HEK293 (cell line): ENCODE measurements at regions not wholly inside any gene's neighbourhood (a gene's known extent, or its start where the extent isn't known, plus 50 kb on each side); places are given as distances from the start of the nearest gene placed in this dataset.

Experiments
- CTCF ChIA-PET: fragments of 350-600 bp; formaldehyde crosslinking; extraction: SDS; loops from one replicate; lab custom pipeline; 2021; ENCODE audit warnings: antibody characterized with exemption; lab: Yijun Ruan, JAX
- POLR2A ChIA-PET: fragments of 300-600 bp; formaldehyde crosslinking; extraction: SDS; loops from one replicate; lab custom pipeline; 2020; ENCODE audit warnings: antibody characterized with exemption, inconsistent platforms; lab: Yijun Ruan, JAX
- H3K27ac ChIP-seq: fragments of 200-500 bp; sonication (Bioruptor generic); 2 replicates; pipeline ENCODE4 v1.5.1; 2014; ENCODE audit warnings: low read depth, low read length, control low read depth, inconsistent platforms; ENCODE audit errors: extremely low read depth
- H3K36me3 ChIP-seq, 2 experiments: fragments of 200-500 bp in 1 of 2; sonication (Bioruptor generic) in 1 of 2; 1 replicate in 1 of 2; 2 replicates in 1 of 2; pipeline ENCODE4 v1.5.1; 2014 to 2017; ENCODE audit warnings: inconsistent platforms in 2 of 2, low read length in 2 of 2; ENCODE audit not compliant: control insufficient read depth in 2 of 2, insufficient read depth in 1 of 2
- H3K4me1 ChIP-seq: fragments of 200-500 bp; sonication (Bioruptor generic); 2 replicates; pipeline ENCODE4 v1.5.1; 2014; ENCODE audit warnings: mild to moderate bottlenecking, low read length, inconsistent platforms; ENCODE audit not compliant: control insufficient read depth, insufficient read depth
- H3K4me3 ChIP-seq: 2 replicates; pipeline ENCODE4 v1.5.1; 2011; ENCODE audit warnings: low read depth, mild to moderate bottlenecking, control low read depth, low read length, moderate library complexity
- H3K9me3 ChIP-seq: fragments of 200-500 bp; sonication (Bioruptor generic); 2 replicates; pipeline ENCODE4 v1.5.1; 2014; ENCODE audit warnings: low read depth, low read length, inconsistent platforms; ENCODE audit not compliant: control insufficient read depth, insufficient read depth
- ATF2 ChIP-seq: fragments of 450-650 bp; formaldehyde crosslinking; IDR thresholded peaks from 2 replicates; pipeline ENCODE4 v1.5.1; 2016; ENCODE audit warnings: missing biosample characterization, missing genetic modification characterization, low read depth
- HOXD13 ChIP-seq: sonication (generic); formaldehyde crosslinking; IDR thresholded peaks from 2 replicates; pipeline ENCODE4 v1.8.0; 2022; ENCODE audit warnings: missing genetic modification reagents, borderline replicate concordance
- KLF10 ChIP-seq: fragments of 450-650 bp; IDR thresholded peaks from 2 replicates; pipeline ENCODE4 v1.5.1; 2018; ENCODE audit warnings: missing biosample characterization, mild to moderate bottlenecking, missing genetic modification characterization
- PBX3 ChIP-seq: sonication (generic); formaldehyde crosslinking; IDR thresholded peaks from 2 replicates; pipeline ENCODE4 v1.8.1; 2022; ENCODE audit warnings: mild to moderate bottlenecking, moderate library complexity, missing genetic modification reagents
- PRDM1 ChIP-seq: fragments of 450-650 bp; formaldehyde crosslinking; IDR thresholded peaks from 2 replicates; pipeline ENCODE4; 2016; ENCODE audit warnings: missing biosample characterization, missing genetic modification characterization
- ZBTB7A ChIP-seq: fragments of 450-650 bp; formaldehyde crosslinking; IDR thresholded peaks from 2 replicates; pipeline ENCODE4 v1.5.1; 2016; ENCODE audit warnings: low read depth, missing biosample characterization, missing genetic modification characterization
- ZIC2 ChIP-seq: fragments of 450-650 bp; formaldehyde crosslinking; IDR thresholded peaks from 2 replicates; pipeline ENCODE4 v1.5.1; 2016; ENCODE audit warnings: missing biosample characterization, missing genetic modification characterization
- ZNF184 ChIP-seq: fragments of 450-650 bp; IDR thresholded peaks from 2 replicates; pipeline ENCODE4 v1.5.1; 2018; ENCODE audit warnings: missing biosample characterization, mild to moderate bottlenecking, missing genetic modification characterization
- ZNF239 ChIP-seq: fragments of 450-650 bp; formaldehyde crosslinking; IDR thresholded peaks from 2 replicates; pipeline ENCODE4 v1.5.1; 2016; ENCODE audit warnings: missing biosample characterization, missing genetic modification characterization
- ZNF292 ChIP-seq: fragments of 450-650 bp; formaldehyde crosslinking; IDR thresholded peaks from 2 replicates; pipeline ENCODE4 v1.5.1; 2016; ENCODE audit warnings: low read depth, missing biosample characterization, missing genetic modification characterization, borderline replicate concordance
- ZNF335 ChIP-seq: fragments of 450-650 bp; formaldehyde crosslinking; conservative IDR thresholded peaks from 2 replicates; pipeline ENCODE4 v1.5.1; 2016; ENCODE audit warnings: missing biosample characterization, missing genetic modification characterization
- ZNF350 ChIP-seq: fragments of 450-650 bp; formaldehyde crosslinking; IDR thresholded peaks from 2 replicates; pipeline ENCODE4 v1.5.0; 2017; ENCODE audit warnings: missing biosample characterization, mild to moderate bottlenecking, missing genetic modification characterization
- ZNF366 ChIP-seq: fragments of 450-650 bp; formaldehyde crosslinking; conservative IDR thresholded peaks from 2 replicates; pipeline ENCODE4 v1.5.1; 2016; ENCODE audit warnings: missing biosample characterization, missing genetic modification characterization
- ZNF48 ChIP-seq: fragments of 450-650 bp; formaldehyde crosslinking; IDR thresholded peaks from 2 replicates; pipeline ENCODE4 v1.5.1; 2016; ENCODE audit warnings: missing biosample characterization, missing genetic modification characterization
- ZNF521 ChIP-seq: fragments of 450-650 bp; formaldehyde crosslinking; IDR thresholded peaks from 2 replicates; pipeline ENCODE4 v1.5.1; 2017; ENCODE audit warnings: missing biosample characterization, mild to moderate bottlenecking, missing genetic modification characterization
- ZNF621 ChIP-seq: fragments of 450-650 bp; formaldehyde crosslinking; IDR thresholded peaks from 2 replicates; pipeline ENCODE4 v1.5.1; 2017; ENCODE audit warnings: missing biosample characterization, missing genetic modification characterization
- ZNF704 ChIP-seq: fragments of 450-650 bp; formaldehyde crosslinking; IDR thresholded peaks from 2 replicates; pipeline ENCODE4 v1.5.1; 2016; ENCODE audit warnings: missing biosample characterization, missing genetic modification characterization
- ZSCAN23 ChIP-seq: fragments of 450-650 bp; formaldehyde crosslinking; IDR thresholded peaks from 2 replicates; pipeline ENCODE4 v1.5.1; 2016; ENCODE audit warnings: missing biosample characterization, missing genetic modification characterization
- TF ChIP-seq, protein P1 (sequence below): fragments of 450-650 bp; formaldehyde crosslinking; IDR thresholded peaks from 2 replicates; pipeline ENCODE4 v1.5.1; 2016; ENCODE audit warnings: missing biosample characterization, missing genetic modification characterization
- TF ChIP-seq, protein P2 (sequence below): fragments of 450-650 bp; IDR thresholded peaks from 2 replicates; pipeline ENCODE4 v1.5.1; 2018; ENCODE audit warnings: missing biosample characterization, missing genetic modification characterization

DNA sequence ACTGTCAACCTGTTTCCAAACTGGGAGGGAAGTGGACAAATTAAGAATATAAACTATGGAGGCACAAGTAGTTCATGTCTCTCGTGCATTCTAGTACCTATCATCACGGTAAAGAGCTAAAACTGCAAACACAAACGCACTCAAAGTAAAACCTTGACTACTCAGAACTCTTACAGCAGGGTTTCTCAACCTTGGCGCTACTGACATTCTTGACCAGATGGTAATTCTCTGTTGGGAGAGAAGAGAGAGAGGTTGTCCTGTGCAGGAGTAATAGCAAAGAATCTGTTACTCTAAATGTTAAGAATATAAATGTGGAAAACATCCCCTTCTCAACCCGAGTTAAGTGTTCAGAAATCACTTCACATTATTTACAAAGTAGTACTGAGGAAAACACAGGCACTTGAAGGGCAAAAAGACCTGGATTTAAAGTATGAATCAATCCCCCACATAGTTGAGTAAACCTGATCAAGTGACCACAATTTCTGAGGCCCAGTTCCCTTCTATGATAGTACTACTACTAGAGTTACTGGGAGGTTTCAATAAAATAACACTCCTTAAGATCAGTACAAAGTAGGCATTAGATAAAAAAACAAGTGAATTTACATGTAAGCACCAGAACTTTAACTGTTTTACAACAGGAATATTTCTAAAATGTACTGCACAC lies 73.1 kb upstream of the ARHGAP32 start:
- H3K27ac ChIP-seq = no peak overlapping the region
- no peak for TF ChIP-seq ZNF621
- TF ChIP-seq ZNF704 (tag by site-specific recombination) = no peak
- no peak for TF ChIP-seq ZNF350 (tag by site-specific recombination)
- TF ChIP-seq KLF10 = no peak
- TF ChIP-seq, protein P1, sequence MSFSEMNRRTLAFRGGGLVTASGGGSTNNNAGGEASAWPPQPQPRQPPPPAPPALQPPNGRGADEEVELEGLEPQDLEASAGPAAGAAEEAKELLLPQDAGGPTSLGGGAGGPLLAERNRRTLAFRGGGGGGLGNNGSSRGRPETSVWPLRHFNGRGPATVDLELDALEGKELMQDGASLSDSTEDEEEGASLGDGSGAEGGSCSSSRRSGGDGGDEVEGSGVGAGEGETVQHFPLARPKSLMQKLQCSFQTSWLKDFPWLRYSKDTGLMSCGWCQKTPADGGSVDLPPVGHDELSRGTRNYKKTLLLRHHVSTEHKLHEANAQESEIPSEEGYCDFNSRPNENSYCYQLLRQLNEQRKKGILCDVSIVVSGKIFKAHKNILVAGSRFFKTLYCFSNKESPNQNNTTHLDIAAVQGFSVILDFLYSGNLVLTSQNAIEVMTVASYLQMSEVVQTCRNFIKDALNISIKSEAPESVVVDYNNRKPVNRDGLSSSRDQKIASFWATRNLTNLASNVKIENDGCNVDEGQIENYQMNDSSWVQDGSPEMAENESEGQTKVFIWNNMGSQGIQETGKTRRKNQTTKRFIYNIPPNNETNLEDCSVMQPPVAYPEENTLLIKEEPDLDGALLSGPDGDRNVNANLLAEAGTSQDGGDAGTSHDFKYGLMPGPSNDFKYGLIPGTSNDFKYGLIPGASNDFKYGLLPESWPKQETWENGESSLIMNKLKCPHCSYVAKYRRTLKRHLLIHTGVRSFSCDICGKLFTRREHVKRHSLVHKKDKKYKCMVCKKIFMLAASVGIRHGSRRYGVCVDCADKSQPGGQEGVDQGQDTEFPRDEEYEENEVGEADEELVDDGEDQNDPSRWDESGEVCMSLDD (tag by site-specific recombination) = no peak
- no peak for TF ChIP-seq ZBTB7A
- TF ChIP-seq ZNF292 = no peak
- TF ChIP-seq HOXD13 (CRISPR knock-in tag) = no peak
- TF ChIP-seq ZSCAN23 (tag by site-specific recombination) = no peak
- TF ChIP-seq ATF2 = no peak
- TF ChIP-seq ZNF48 = no peak
- no peak for TF ChIP-seq ZNF366 (tag by site-specific recombination)
- no peak for TF ChIP-seq ZNF335
- no peak for TF ChIP-seq PRDM1 (tag by site-specific recombination)
- TF ChIP-seq, protein P2, sequence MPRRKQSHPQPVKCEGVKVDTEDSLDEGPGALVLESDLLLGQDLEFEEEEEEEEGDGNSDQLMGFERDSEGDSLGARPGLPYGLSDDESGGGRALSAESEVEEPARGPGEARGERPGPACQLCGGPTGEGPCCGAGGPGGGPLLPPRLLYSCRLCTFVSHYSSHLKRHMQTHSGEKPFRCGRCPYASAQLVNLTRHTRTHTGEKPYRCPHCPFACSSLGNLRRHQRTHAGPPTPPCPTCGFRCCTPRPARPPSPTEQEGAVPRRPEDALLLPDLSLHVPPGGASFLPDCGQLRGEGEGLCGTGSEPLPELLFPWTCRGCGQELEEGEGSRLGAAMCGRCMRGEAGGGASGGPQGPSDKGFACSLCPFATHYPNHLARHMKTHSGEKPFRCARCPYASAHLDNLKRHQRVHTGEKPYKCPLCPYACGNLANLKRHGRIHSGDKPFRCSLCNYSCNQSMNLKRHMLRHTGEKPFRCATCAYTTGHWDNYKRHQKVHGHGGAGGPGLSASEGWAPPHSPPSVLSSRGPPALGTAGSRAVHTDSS = no peak
- no peak for TF ChIP-seq ZNF184
- TF ChIP-seq ZNF239 (tag by site-specific recombination) = no peak
- no peak overlapping the region for H3K4me3 ChIP-seq
- ChIA-PET CTCF (no interaction called here), POLR2A (no interaction called here)
- peaks cover 10% of the 10 kb centered on the region for H3K4me1 ChIP-seq
- H3K9me3 ChIP-seq = no peaks in the 10 kb centered on the region
- peaks cover 0 to 4% of the 10 kb centered on the region in 2 experiments; a peak in 1 of 3 replicates for H3K36me3 ChIP-seq

- H3K4me3 ChIP-seq = no peak overlapping the region
- H3K9me3 ChIP-seq = no peaks in the 10 kb centered on the region
- H3K36me3 ChIP-seq = peaks cover 0 to 4% of the 10 kb centered on the region in 2 experiments; a peak in 1 of 3 replicates
- ChIA-PET CTCF (interaction anchor here (0.6 kb wide), 2 partner anchors 14 to 26 kb away, joined by 3 read pairs; no protein-coding TSS in a partner anchor), POLR2A (no interaction called here)
- TF ChIP-seq PBX3 (no peak), ZNF521 (tag by site-specific recombination) (no peak), ZIC2 (no peak)
- peaks cover 17% of the 10 kb centered on the region for H3K4me1 ChIP-seq
- no peak overlapping the region for H3K27ac ChIP-seq
Observed at GRCh38 chr11:129264114-129264513, 72.0 kb upstream of the ARHGAP32 start.
